SK-N-SH (cell line): ENCODE measurements at regions not wholly inside any gene's neighbourhood (a gene's known extent, or its start where the extent isn't known, plus 50 kb on each side); places are given as distances from the start of the nearest gene placed in this dataset.
A peak's percentile ranks its signal among the peaks of the same experiment; 100 is the strongest.

Experiments used
- CTCF ChIA-PET: fragments of 300-600, 350-600 bp; formaldehyde crosslinking; extraction: SDS; loops from one replicate; lab custom pipeline; 2021; lab: Yijun Ruan, JAX
- POLR2A ChIA-PET: fragments of 350-600 bp; sonication (Branson Sonifier 250); formaldehyde crosslinking; extraction: SDS; loops from one replicate; lab custom pipeline; 2020; ENCODE audit warnings: antibody characterized with exemption, inconsistent platforms; lab: Yijun Ruan, JAX
- DNase-seq: peaks from one replicate; pipeline ENCODE4 v3.0.0; 2012
- H2AFZ ChIP-seq: fragments of 200-600 bp; sonication (generic); 2 replicates; pipeline ENCODE4 v1.8.1; 2016; ENCODE audit warnings: antibody characterized with exemption, mild to moderate bottlenecking, low read depth
- H3F3A ChIP-seq: fragments of 200-600 bp; sonication (generic); replicated peaks from 2 replicates; pipeline ENCODE3; 2016; ENCODE audit warnings: antibody characterized with exemption, mild to moderate bottlenecking; ENCODE audit not compliant: insufficient read depth
- H3K27ac ChIP-seq, 2 experiments: fragments of 200-500 bp in 1 of 2; fragments of 200-600 bp in 1 of 2; sonication (Bioruptor generic) in 1 of 2; sonication (generic), shearing (Covaris generic) in 1 of 2; 2 replicates each; pipeline versions ENCODE4 v1.5.1 to v1.6.1; 2014 to 2016; ENCODE audit warnings: low read depth in 2 of 2, inconsistent platforms in 1 of 2, low read length in 1 of 2, mild to moderate bottlenecking in 1 of 2, mixed read lengths in 1 of 2
- H3K27me3 ChIP-seq: fragments of 200-600 bp; sonication (generic), shearing (Covaris generic); 2 replicates; pipeline ENCODE4 v1.6.1; 2016; ENCODE audit warnings: mixed run types; ENCODE audit not compliant: insufficient read depth
- H3K36me3 ChIP-seq, 2 experiments: fragments of 200-500 bp in 1 of 2; fragments of 200-600 bp in 1 of 2; sonication (Bioruptor generic) in 1 of 2; sonication (generic) in 1 of 2; replicated peaks in 1 of 2; 2 replicates each; pipeline versions ENCODE3 to v1.5.1; 2014 to 2016; ENCODE audit warnings: low read length in 1 of 2, mild to moderate bottlenecking in 1 of 2; ENCODE audit not compliant: insufficient read depth in 2 of 2, control insufficient read depth in 1 of 2
- H3K4me1 ChIP-seq, 2 experiments: fragments of 200-500 bp in 1 of 2; fragments of 200-600 bp in 1 of 2; sonication (Bioruptor generic) in 1 of 2; sonication (generic), shearing (Covaris generic) in 1 of 2; 2 replicates each; pipeline versions ENCODE4 v1.5.1 to v1.6.1; 2014 to 2016; ENCODE audit warnings: low read depth in 1 of 2, low read length in 1 of 2, mixed run types in 1 of 2; ENCODE audit not compliant: insufficient read depth in 2 of 2, control insufficient read depth in 1 of 2
- H3K4me2 ChIP-seq: fragments of 200-600 bp; sonication (generic), shearing (Covaris generic); 2 replicates; pipeline ENCODE4 v1.6.1; 2017; ENCODE audit warnings: mixed run types
- H3K4me3 ChIP-seq, 2 experiments: fragments of 200-500 bp in 1 of 2; fragments of 200-600 bp in 1 of 2; sonication (Bioruptor generic) in 1 of 2; sonication (generic), shearing (Covaris generic) in 1 of 2; 2 replicates each; pipeline versions ENCODE4 v1.5.1 to v1.8.1; 2014 to 2016; ENCODE audit warnings: low read depth in 2 of 2, inconsistent platforms in 1 of 2, low read length in 1 of 2, mild to moderate bottlenecking in 1 of 2, mixed read lengths in 1 of 2, moderate library complexity in 1 of 2
- H3K79me2 ChIP-seq: fragments of 200-600 bp; sonication (generic); 2 replicates; pipeline ENCODE4 v1.8.1; 2017; ENCODE audit warnings: mild to moderate bottlenecking; ENCODE audit not compliant: insufficient read depth
- H3K9ac ChIP-seq: fragments of 200-600 bp; sonication (generic); 2 replicates; pipeline ENCODE4 v1.6.1; 2017; ENCODE audit warnings: mixed run types
- H3K9me2 ChIP-seq: fragments of 200-600 bp; sonication (generic); 2 replicates; pipeline ENCODE4 v1.6.1; 2017; ENCODE audit warnings: mixed run types
- H3K9me3 ChIP-seq: fragments of 200-600 bp; sonication (generic); 2 replicates; pipeline ENCODE4 v1.6.1; 2017; ENCODE audit warnings: mixed run types, mild to moderate bottlenecking, moderate library complexity
- H4K20me1 ChIP-seq: fragments of 200-600 bp; sonication (generic); 2 replicates; pipeline ENCODE4 v1.6.1; 2017; ENCODE audit warnings: mild to moderate bottlenecking, mixed run types; ENCODE audit not compliant: insufficient read depth
- CHD2 ChIP-seq: fragments of 150-350 bp; IDR thresholded peaks from 2 replicates; pipeline ENCODE4 v1.6.1; 2018; ENCODE audit warnings: low read length; ENCODE audit not compliant: partially characterized antibody
- FOSL2 ChIP-seq: IDR thresholded peaks from 2 replicates; pipeline ENCODE4 v1.4.0; 2012; ENCODE audit warnings: low read depth, mild to moderate bottlenecking, moderate library complexity, borderline replicate concordance
- FOXM1 ChIP-seq: IDR thresholded peaks from 2 replicates; pipeline ENCODE4 v1.4.0; 2012; ENCODE audit warnings: low read depth, mild to moderate bottlenecking
- GATA2 ChIP-seq: sonication (generic); formaldehyde crosslinking; IDR thresholded peaks from 2 replicates; pipeline ENCODE4 v1.5.0; 2020; ENCODE audit warnings: mild to moderate bottlenecking, missing genetic modification reagents
- JUND ChIP-seq: IDR thresholded peaks from 2 replicates; pipeline ENCODE4 v1.4.0; 2012
- MAX ChIP-seq: IDR thresholded peaks from 2 replicates; pipeline ENCODE4 v1.4.0; 2012; ENCODE audit warnings: low read depth
- POLR2AphosphoS5 ChIP-seq: IDR thresholded peaks from 2 replicates; pipeline ENCODE4 v1.6.1; 2012; ENCODE audit warnings: low read depth, low read length
- RCOR1 ChIP-seq: fragments of 150-350 bp; IDR thresholded peaks from 2 replicates; pipeline ENCODE4 v1.6.1; 2017; ENCODE audit warnings: antibody characterized with exemption, low read length
- REST ChIP-seq: IDR thresholded peaks from 2 replicates; pipeline ENCODE4 v1.6.1; 2012; ENCODE audit warnings: mild to moderate bottlenecking, low read depth, low read length, moderate library complexity
- RXRA ChIP-seq: IDR thresholded peaks from 2 replicates; pipeline ENCODE4 v1.4.0; 2012; ENCODE audit warnings: low read depth, mild to moderate bottlenecking, borderline replicate concordance
- SIN3A ChIP-seq: IDR thresholded peaks from 2 replicates; pipeline ENCODE4 v1.6.1; 2012; ENCODE audit warnings: low read depth, mild to moderate bottlenecking, low read length, moderate library complexity, borderline replicate concordance
- SMC3 ChIP-seq: IDR thresholded peaks from 2 replicates; pipeline ENCODE4 v1.6.1; 2012; ENCODE audit warnings: low read depth, low read length, improper control_type of control experiment
- TAF1 ChIP-seq: IDR thresholded peaks from 2 replicates; pipeline ENCODE4 v1.6.1; 2012; ENCODE audit warnings: low read depth, mild to moderate bottlenecking, low read length, moderate library complexity, borderline replicate concordance
- TCF12 ChIP-seq: IDR thresholded peaks from 2 replicates; pipeline ENCODE4 v1.4.0; 2012
- USF2 ChIP-seq: fragments of 150-350 bp; IDR thresholded peaks from 2 replicates; pipeline ENCODE4 v1.6.1; 2017; ENCODE audit warnings: antibody characterized with exemption, low read length, low read depth, borderline replicate concordance
- WGBS: methylation state at CpG from one replicate; pipeline ENCODE4 v1.1.6; 2017; ENCODE audit warnings: low lambda C conversion rate; 5-methylcytosine and 5-hydroxymethylcytosine counted together
- TF ChIP-seq, protein P1 (sequence below): IDR thresholded peaks from 2 replicates; pipeline ENCODE4 v1.4.0; 2012; ENCODE audit warnings: low read depth, borderline replicate concordance
- TF ChIP-seq, protein P2 (sequence below): IDR thresholded peaks from 2 replicates; pipeline ENCODE4 v1.4.0; 2012; ENCODE audit warnings: low read depth, borderline replicate concordance

GRCh38 chr2:150938527-150938926 lies 323.1 kb downstream of the RBM43 start:
- DNase-seq, result no peak

DNA sequence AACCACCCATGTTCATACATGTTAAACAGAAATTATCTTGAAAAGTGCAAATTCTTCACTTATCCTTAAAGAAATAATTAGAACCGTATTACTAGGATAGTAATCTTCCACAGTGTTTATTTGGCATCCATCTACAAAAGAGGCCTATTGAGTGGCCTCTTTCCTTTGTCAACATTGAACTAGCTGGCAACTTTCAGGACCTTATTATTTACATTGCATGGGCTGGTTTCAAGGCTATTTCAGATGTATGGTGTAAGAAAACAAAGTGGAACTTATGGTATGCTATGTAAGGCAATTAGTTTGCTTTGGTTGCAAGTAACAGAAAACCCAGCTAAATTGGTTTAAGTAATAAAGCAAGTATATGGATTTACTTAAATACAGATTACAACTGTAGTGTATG lies 324.6 kb downstream of the RBM43 start:
- ChIA-PET POLR2A (no interaction called here), CTCF (no interaction called here)
- H4K20me1 ChIP-seq, result no peaks in the 10 kb centered on the region
- H3K4me2 ChIP-seq, result no peak overlapping the region
- H3K9me2 ChIP-seq, result no peaks in the 10 kb centered on the region
- no peaks in the 10 kb centered on the region for H3K79me2 ChIP-seq
- H3K36me3 ChIP-seq, result no peaks in the 10 kb centered on the region
- H3F3A ChIP-seq, result no peaks in the 10 kb centered on the region
- H3K27me3 ChIP-seq, result no peaks in the 10 kb centered on the region
- H2AFZ ChIP-seq, result no peak overlapping the region
- TF ChIP-seq TAF1 (no peak), SIN3A (no peak), GATA2 (CRISPR knock-in tag) (no peak), REST (no peak)
- no peak overlapping the region for H3K27ac ChIP-seq
- no peaks in the 10 kb centered on the region for H3K9me3 ChIP-seq
- no peak overlapping the region for H3K9ac ChIP-seq
- H3K4me3 ChIP-seq, result no peak overlapping the region
- no peaks in the 10 kb centered on the region; a peak in 1 of 4 replicates for H3K4me1 ChIP-seq
- 50% methylated on average over 1 of the region's 1 CpG for WGBS
- DNase-seq, result no peak

More at GRCh38 chr2:150938527-150938926, 323.1 kb downstream of the RBM43 start:
- H4K20me1 ChIP-seq, result no peaks in the 10 kb centered on the region
- H3K4me3 ChIP-seq, result no peak overlapping the region
- WGBS, result 58% methylated on average over 4 of the region's 4 CpGs
- H3K27ac ChIP-seq, result no peak overlapping the region; a peak in 1 of 4 replicates
- H3F3A ChIP-seq, result no peaks in the 10 kb centered on the region
- TF ChIP-seq USF2 (no peak), RCOR1 (no peak), POLR2AphosphoS5 (no peak), FOSL2 (peak; percentile 30; the same call in 1 of the 2 replicates), GATA2 (CRISPR knock-in tag) (no peak), RXRA (no peak), CHD2 (no peak), JUND (no peak), TCF12 (peak; percentile 67), FOXM1 (no peak), SMC3 (no peak), MAX (no peak)
- TF ChIP-seq, protein P1, sequence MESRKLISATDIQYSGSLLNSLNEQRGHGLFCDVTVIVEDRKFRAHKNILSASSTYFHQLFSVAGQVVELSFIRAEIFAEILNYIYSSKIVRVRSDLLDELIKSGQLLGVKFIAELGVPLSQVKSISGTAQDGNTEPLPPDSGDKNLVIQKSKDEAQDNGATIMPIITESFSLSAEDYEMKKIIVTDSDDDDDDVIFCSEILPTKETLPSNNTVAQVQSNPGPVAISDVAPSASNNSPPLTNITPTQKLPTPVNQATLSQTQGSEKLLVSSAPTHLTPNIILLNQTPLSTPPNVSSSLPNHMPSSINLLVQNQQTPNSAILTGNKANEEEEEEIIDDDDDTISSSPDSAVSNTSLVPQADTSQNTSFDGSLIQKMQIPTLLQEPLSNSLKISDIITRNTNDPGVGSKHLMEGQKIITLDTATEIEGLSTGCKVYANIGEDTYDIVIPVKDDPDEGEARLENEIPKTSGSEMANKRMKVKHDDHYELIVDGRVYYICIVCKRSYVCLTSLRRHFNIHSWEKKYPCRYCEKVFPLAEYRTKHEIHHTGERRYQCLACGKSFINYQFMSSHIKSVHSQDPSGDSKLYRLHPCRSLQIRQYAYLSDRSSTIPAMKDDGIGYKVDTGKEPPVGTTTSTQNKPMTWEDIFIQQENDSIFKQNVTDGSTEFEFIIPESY, result no peak
- TF ChIP-seq, protein P2, sequence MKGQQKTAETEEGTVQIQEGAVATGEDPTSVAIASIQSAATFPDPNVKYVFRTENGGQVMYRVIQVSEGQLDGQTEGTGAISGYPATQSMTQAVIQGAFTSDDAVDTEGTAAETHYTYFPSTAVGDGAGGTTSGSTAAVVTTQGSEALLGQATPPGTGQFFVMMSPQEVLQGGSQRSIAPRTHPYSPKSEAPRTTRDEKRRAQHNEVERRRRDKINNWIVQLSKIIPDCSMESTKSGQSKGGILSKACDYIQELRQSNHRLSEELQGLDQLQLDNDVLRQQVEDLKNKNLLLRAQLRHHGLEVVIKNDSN, result no peak
- no peak overlapping the region for H3K4me2 ChIP-seq
- no peaks in the 10 kb centered on the region; a peak in 1 of 4 replicates for H3K4me1 ChIP-seq
- POLR2A ChIA-PET, result no interaction called here
- no peaks in the 10 kb centered on the region for H3K79me2 ChIP-seq
- H3K36me3 ChIP-seq, result no peaks in the 10 kb centered on the region
- CTCF ChIA-PET, result no interaction called here
- H3K9ac ChIP-seq, result no peak overlapping the region
- H2AFZ ChIP-seq, result no peak overlapping the region
- H3K27me3 ChIP-seq, result no peaks in the 10 kb centered on the region
- no peaks in the 10 kb centered on the region for H3K9me3 ChIP-seq
- H3K9me2 ChIP-seq, result no peaks in the 10 kb centered on the region
